ENCODE measurements at regions not wholly inside any gene's neighbourhood (a gene's known extent, or its start where the extent isn't known, plus 50 kb on each side); places are given as distances from the start of the nearest gene placed in this dataset.

DNA sequence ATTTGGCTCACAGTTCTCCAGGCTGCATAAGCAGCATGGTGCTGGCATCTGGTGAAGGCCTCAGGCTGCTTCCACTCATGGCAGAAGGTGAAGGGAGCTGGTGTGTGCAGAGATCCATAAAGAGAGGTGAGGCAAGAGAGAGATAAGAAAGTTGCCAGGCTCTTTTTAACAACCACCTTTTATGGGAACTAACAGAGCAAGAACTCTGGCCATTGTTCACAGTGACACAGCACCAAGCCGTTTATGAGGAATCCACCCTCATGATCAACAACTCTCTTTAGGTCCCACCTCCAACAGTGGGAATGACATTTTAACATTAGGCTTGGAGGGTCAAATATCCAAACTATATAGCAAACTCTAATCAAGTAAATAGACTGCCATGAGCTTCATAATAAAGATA lies 557.2 kb upstream of the SUCLG2 start:
- H3K36me3 ChIP-seq = no peaks in the 10 kb centered on the region
- no peaks in the 10 kb centered on the region for H3K9me3 ChIP-seq (ENCODE audit: low read depth)
- H3K4me3 ChIP-seq = no peak overlapping the region
- DNase-seq (ENCODE audit: low read depth in 1 of 2, low spot score in 1 of 2) = no peak
- no peak overlapping the region for H3K27ac ChIP-seq
- TF ChIP-seq, protein P1, sequence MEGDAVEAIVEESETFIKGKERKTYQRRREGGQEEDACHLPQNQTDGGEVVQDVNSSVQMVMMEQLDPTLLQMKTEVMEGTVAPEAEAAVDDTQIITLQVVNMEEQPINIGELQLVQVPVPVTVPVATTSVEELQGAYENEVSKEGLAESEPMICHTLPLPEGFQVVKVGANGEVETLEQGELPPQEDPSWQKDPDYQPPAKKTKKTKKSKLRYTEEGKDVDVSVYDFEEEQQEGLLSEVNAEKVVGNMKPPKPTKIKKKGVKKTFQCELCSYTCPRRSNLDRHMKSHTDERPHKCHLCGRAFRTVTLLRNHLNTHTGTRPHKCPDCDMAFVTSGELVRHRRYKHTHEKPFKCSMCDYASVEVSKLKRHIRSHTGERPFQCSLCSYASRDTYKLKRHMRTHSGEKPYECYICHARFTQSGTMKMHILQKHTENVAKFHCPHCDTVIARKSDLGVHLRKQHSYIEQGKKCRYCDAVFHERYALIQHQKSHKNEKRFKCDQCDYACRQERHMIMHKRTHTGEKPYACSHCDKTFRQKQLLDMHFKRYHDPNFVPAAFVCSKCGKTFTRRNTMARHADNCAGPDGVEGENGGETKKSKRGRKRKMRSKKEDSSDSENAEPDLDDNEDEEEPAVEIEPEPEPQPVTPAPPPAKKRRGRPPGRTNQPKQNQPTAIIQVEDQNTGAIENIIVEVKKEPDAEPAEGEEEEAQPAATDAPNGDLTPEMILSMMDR (IDR thresholded peaks at IDR 0.05; ENCODE audit: low read depth, low read length) = no peak
- no peaks in the 10 kb centered on the region for H3K27me3 ChIP-seq
- no peaks in the 10 kb centered on the region for H3K4me1 ChIP-seq (ENCODE audit: low read depth)

DNA sequence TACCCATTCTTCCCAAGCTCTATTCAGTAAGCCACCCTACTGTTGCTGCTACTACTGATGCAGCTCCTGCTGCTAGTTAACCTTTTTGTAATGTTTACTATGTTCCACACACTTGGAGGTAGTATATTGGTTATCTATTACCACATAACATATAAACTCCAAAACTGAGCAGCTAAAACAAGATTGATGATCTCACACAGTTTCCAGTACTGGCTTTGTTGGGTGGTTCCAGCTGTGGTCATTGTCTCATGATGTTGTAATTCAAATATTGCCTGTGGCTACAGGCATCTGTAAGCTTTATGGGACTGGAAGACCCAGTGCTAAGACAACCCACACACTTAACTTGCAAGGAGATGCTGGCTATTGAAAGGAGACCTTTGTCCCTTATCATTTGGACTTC lies 556.2 kb upstream of the SUCLG2 start:
- no peaks in the 10 kb centered on the region for H3K27me3 ChIP-seq
- no peak overlapping the region for H3K4me3 ChIP-seq
- no peaks in the 10 kb centered on the region for H3K36me3 ChIP-seq
- DNase-seq (ENCODE audit: low read depth in 1 of 2, low spot score in 1 of 2) = no peak
- no peak overlapping the region for H3K27ac ChIP-seq
- H3K4me1 ChIP-seq (ENCODE audit: low read depth) = no peaks in the 10 kb centered on the region
- TF ChIP-seq, protein P1 (IDR thresholded peaks at IDR 0.05; ENCODE audit: low read depth, low read length) = no peak
- no peaks in the 10 kb centered on the region for H3K9me3 ChIP-seq (ENCODE audit: low read depth)

DNA sequence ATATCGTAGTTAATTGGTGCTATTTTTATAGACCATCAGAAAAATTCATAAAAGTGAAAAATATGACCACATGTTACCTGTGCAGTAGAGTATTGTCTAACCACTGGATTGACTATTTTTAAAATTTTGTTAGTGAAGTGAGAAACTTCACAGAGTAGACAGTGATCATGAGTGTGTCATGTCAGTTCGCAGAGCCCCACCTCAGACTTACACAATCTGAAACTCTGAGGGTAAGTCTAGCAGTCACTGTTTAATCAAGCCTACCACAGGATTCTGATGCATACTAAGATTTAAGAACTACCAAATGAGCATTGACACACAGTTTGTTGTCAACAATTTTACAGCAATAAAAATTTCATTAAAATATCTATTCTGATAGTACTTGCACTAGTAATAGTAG lies 552.9 kb upstream of the SUCLG2 start:
- no peak for DNase-seq (ENCODE audit: low read depth in 1 of 2, low spot score in 1 of 2)
- no peaks in the 10 kb centered on the region for H3K9me3 ChIP-seq (ENCODE audit: low read depth)
- H3K36me3 ChIP-seq = no peaks in the 10 kb centered on the region
- TF ChIP-seq, protein P1 (IDR thresholded peaks at IDR 0.05; ENCODE audit: low read depth, low read length) = no peak
- H3K4me1 ChIP-seq (ENCODE audit: low read depth) = no peaks in the 10 kb centered on the region
- H3K27ac ChIP-seq = no peak overlapping the region
- H3K4me3 ChIP-seq = no peak overlapping the region
- no peaks in the 10 kb centered on the region for H3K27me3 ChIP-seq

DNA sequence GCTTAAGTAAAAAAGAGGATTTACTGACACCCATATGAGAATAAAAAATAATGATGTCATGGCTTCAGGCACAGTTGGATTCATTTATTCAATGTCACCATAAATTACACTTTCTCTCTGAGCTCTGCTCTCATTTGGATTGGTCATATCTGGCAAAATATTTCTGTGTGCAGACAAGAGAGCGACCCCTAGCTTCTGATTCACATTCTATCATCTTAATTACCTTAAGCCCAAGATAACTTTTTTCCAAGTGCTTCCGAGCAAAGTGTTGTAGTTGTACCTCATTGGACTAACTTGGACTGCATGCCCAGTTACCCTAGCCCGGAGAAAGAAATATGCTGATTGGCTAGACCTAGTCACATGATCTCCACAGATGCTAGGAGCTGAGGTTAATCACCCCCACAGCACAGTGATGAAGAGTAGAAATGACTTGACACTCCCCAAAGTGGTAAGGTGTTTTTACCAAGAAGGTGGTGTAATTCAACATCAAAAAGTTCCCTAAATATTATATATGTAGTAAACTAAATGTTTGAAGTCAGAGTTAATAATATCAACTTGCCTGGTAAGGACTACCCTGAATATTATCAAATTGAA lies 552.2 kb upstream of the SUCLG2 start:
- H3K36me3 ChIP-seq = no peaks in the 10 kb centered on the region
- H3K27ac ChIP-seq = no peak overlapping the region
- no peaks in the 10 kb centered on the region for H3K27me3 ChIP-seq
- TF ChIP-seq, protein P1 (IDR thresholded peaks at IDR 0.05; ENCODE audit: low read depth, low read length) = no peak
- H3K4me1 ChIP-seq (ENCODE audit: low read depth) = no peaks in the 10 kb centered on the region
- H3K9me3 ChIP-seq (ENCODE audit: low read depth) = no peaks in the 10 kb centered on the region
- DNase-seq (ENCODE audit: low read depth in 1 of 2, low spot score in 1 of 2) = no peak
- H3K4me3 ChIP-seq = no peak overlapping the region

DNA sequence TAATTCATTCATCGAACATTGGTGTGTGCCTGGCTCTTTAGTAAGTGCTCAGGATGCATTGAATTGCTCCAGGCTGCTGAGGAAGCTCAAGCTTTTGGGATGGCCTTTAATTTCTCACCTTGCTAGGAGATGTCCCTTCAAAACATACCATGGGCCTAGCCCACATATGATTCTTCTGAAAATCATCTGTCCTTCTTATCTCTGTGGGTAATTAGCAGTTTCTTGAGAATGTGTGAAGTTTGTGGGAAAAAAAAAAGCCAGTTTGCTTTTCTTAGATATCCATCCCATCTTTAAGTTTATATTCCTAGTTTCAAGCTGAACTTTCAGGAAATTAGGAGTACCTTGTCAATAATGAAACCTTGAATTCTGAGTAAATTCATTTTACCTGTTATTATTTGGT lies 532.3 kb upstream of the SUCLG2 start:
- Histone ChIP-seq H3K36me3 (no peaks in the 10 kb centered on the region), H3K9me3 (ENCODE audit: low read depth) (no peaks in the 10 kb centered on the region), H3K4me1 (ENCODE audit: low read depth) (peaks cover 8% of the 10 kb centered on the region), H3K27ac (no peak overlapping the region), H3K4me3 (no peak overlapping the region), H3K27me3 (no peaks in the 10 kb centered on the region)
- no peak for DNase-seq (ENCODE audit: low read depth in 1 of 2, low spot score in 1 of 2)
- TF ChIP-seq, protein P1 (IDR thresholded peaks at IDR 0.05; ENCODE audit: low read depth, low read length) = no peak

DNA sequence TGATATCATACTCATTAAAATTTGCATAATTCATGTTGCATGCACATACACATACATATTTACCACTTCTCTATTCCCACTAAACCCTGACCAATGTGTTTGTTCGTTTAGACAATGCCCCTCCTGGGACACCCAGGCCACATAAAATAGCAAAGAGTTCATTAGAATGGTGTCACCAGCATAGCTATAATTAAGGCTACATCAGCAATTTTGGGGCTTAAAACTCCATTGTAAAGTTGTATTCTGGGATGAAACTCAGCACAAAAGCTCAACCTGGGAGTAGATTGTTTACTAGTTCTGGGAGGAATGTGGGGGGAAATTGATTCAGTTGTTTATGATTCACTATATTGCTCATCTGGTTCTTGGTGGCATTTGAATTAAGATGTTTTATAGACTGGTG lies 522.2 kb upstream of the SUCLG2 start:
- TF ChIP-seq, protein P1 (IDR thresholded peaks at IDR 0.05; ENCODE audit: low read depth, low read length) = no peak
- Histone ChIP-seq H3K27ac (no peak overlapping the region), H3K27me3 (no peaks in the 10 kb centered on the region), H3K9me3 (ENCODE audit: low read depth) (no peaks in the 10 kb centered on the region), H3K36me3 (no peaks in the 10 kb centered on the region), H3K4me1 (ENCODE audit: low read depth) (no peaks in the 10 kb centered on the region), H3K4me3 (no peak overlapping the region)
- DNase-seq (ENCODE audit: low read depth in 1 of 2, low spot score in 1 of 2) = no peak
